Neutrophil (primary cell): ENCODE measurements at regions not wholly inside any gene's neighbourhood (a gene's known extent, or its start where the extent isn't known, plus 50 kb on each side); places are given as distances from the start of the nearest gene placed in this dataset.
"Not testable (repeated sequence)": the region's sequence is repeated elsewhere in the genome, so short reads cannot be mapped to it uniquely, and the experiment has no call there.

Experiments used
- H3K27ac ChIP-seq: fragments of 200-600 bp; sonication (generic); 2 replicates; pipeline ENCODE4 v1.5.1; 2016; ENCODE audit warnings: mild to moderate bottlenecking, moderate library complexity
- H3K27me3 ChIP-seq: fragments of 200-600 bp; sonication (generic); 2 replicates; pipeline ENCODE4 v1.6.0; 2016; ENCODE audit warnings: mild to moderate bottlenecking
- H3K36me3 ChIP-seq: fragments of 200-600 bp; sonication (generic); 2 replicates; pipeline ENCODE4 v1.5.1; 2017
- H3K4me1 ChIP-seq, 2 experiments: fragments of 200-600 bp in 1 of 2; sonication (generic) in 1 of 2; 1 replicate in 1 of 2; 2 replicates in 1 of 2; pipeline versions ENCODE4 v1.5.1 to v1.6.1; 2013 to 2016; ENCODE audit warnings: low read depth in 1 of 2, low read length in 1 of 2, mild to moderate bottlenecking in 1 of 2, moderate library complexity in 1 of 2; ENCODE audit not compliant: control insufficient read depth in 1 of 2, insufficient read depth in 1 of 2
- H3K4me3 ChIP-seq, 2 experiments: fragments of 200-600 bp in 1 of 2; sonication (generic) in 1 of 2; 1 replicate in 1 of 2; 2 replicates in 1 of 2; pipeline ENCODE4 v1.5.1; 2013 to 2016; ENCODE audit warnings: low read depth in 1 of 2, low read length in 1 of 2, mild to moderate bottlenecking in 1 of 2, moderate library complexity in 1 of 2
- H3K9me3 ChIP-seq: fragments of 200-600 bp; sonication (generic); 2 replicates; pipeline ENCODE4 v1.5.1; 2016
- CTCF ChIP-seq: fragments of 200-600 bp; sonication (generic); IDR thresholded peaks from 2 replicates; pipeline ENCODE4 v1.5.1; 2016; ENCODE audit warnings: antibody characterized with exemption

- Histone ChIP-seq H3K27me3 (no peaks in the 10 kb centered on the region), H3K36me3 (no peaks in the 10 kb centered on the region), H3K4me3 (no peak overlapping the region), H3K4me1 (no peaks in the 10 kb centered on the region), H3K27ac (no peak overlapping the region), H3K9me3 (no peaks in the 10 kb centered on the region)
- TF ChIP-seq CTCF, result no peak
Measured at GRCh38 chr3:187498211-187498724, 130.1 kb downstream of the RTP4 start.

GRCh38 chr3:187497052-187497451 is 128.9 kb downstream of the RTP4 start:
- Histone ChIP-seq H3K4me3 (no peak overlapping the region), H3K4me1 (no peaks in the 10 kb centered on the region), H3K27ac (no peak overlapping the region), H3K27me3 (no peaks in the 10 kb centered on the region), H3K9me3 (no peaks in the 10 kb centered on the region), H3K36me3 (no peaks in the 10 kb centered on the region)
- TF ChIP-seq CTCF, result no peak

- not testable (repeated sequence) for H3K4me1 ChIP-seq, H3K27me3 ChIP-seq
Measured at GRCh38 chr3:187494056-187494455, 125.9 kb downstream of the RTP4 start.

GRCh38 chr3:187491371-187491770 is 123.2 kb downstream of the RTP4 start:
- no peak for TF ChIP-seq CTCF
- H3K9me3 ChIP-seq, result no peaks in the 10 kb centered on the region
- no peaks in the 10 kb centered on the region for H3K27me3 ChIP-seq
- no peak overlapping the region for H3K4me3 ChIP-seq
- no peaks in the 10 kb centered on the region for H3K4me1 ChIP-seq
- no peak overlapping the region for H3K27ac ChIP-seq
- no peaks in the 10 kb centered on the region for H3K36me3 ChIP-seq

More at GRCh38 chr3:187494056-187494455, 125.9 kb downstream of the RTP4 start:
- H3K4me3 ChIP-seq, H3K36me3 ChIP-seq, H3K9me3 ChIP-seq, H3K27ac ChIP-seq: not testable (repeated sequence)

- Histone ChIP-seq H3K36me3 (no peaks in the 10 kb centered on the region), H3K9me3 (no peaks in the 10 kb centered on the region), H3K27ac (no peak overlapping the region), H3K4me3 (no peak overlapping the region), H3K27me3 (no peaks in the 10 kb centered on the region), H3K4me1 (no peaks in the 10 kb centered on the region)
- TF ChIP-seq CTCF, result no peak
Measured at GRCh38 chr3:187490366-187490765, 122.2 kb downstream of the RTP4 start.

- no peaks in the 10 kb centered on the region for H3K27me3 ChIP-seq
- H3K4me3 ChIP-seq, result no peak overlapping the region
- H3K27ac ChIP-seq, result no peak overlapping the region
- no peaks in the 10 kb centered on the region for H3K9me3 ChIP-seq
- TF ChIP-seq CTCF, result no peak
- no peaks in the 10 kb centered on the region for H3K4me1 ChIP-seq
- H3K36me3 ChIP-seq, result no peaks in the 10 kb centered on the region
Measured at GRCh38 chr3:187484547-187485295, 116.5 kb downstream of the RTP4 start.
